ENCODE measurements at regions not wholly inside any gene's neighbourhood (a gene's known extent, or its start where the extent isn't known, plus 50 kb on each side); places are given as distances from the start of the nearest gene placed in this dataset.

- Mint-ChIP-seq H3K36me3 (ENCODE audit: low read depth) (no peaks in the 10 kb centered on the region), H3K9me3 (no peaks in the 10 kb centered on the region)
Observed at GRCh38 chr2:21866316-21866715, 742.5 kb downstream of the TDRD15 start.

DNA sequence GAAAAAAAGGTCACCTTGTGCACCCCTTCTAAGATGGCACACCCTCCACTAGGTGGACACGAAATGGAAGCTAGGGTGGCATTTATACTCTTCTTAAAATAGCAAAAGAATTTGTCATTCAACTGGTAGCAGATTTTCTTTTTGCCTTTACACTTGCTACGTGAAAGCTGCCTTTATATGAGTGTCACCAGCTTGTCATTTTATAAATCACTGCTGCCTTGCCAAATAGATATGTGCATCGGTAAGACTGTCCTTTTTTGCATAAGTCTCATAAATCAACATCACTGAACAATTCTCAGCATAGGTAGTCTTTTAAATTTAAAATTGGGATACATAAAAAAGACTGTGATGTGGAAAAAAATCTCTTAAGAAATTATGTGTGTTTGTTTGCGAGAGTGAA, 764.1 kb downstream of the TDRD15 start:
- TF ChIP-seq, protein P1, sequence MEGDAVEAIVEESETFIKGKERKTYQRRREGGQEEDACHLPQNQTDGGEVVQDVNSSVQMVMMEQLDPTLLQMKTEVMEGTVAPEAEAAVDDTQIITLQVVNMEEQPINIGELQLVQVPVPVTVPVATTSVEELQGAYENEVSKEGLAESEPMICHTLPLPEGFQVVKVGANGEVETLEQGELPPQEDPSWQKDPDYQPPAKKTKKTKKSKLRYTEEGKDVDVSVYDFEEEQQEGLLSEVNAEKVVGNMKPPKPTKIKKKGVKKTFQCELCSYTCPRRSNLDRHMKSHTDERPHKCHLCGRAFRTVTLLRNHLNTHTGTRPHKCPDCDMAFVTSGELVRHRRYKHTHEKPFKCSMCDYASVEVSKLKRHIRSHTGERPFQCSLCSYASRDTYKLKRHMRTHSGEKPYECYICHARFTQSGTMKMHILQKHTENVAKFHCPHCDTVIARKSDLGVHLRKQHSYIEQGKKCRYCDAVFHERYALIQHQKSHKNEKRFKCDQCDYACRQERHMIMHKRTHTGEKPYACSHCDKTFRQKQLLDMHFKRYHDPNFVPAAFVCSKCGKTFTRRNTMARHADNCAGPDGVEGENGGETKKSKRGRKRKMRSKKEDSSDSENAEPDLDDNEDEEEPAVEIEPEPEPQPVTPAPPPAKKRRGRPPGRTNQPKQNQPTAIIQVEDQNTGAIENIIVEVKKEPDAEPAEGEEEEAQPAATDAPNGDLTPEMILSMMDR (conservative IDR thresholded peaks at IDR 0.05), result no peak
- H3K36me3 Mint-ChIP-seq (ENCODE audit: low read depth), result no peaks in the 10 kb centered on the region
- peaks cover 15% of the 10 kb centered on the region for H3K4me1 Mint-ChIP-seq
- no peak overlapping the region for H3K27ac Mint-ChIP-seq (ENCODE audit: unreplicated experiment)
- H3K9me3 Mint-ChIP-seq, result no peaks in the 10 kb centered on the region
- peaks cover 5% of the 10 kb centered on the region for H3K27me3 Mint-ChIP-seq (ENCODE audit: low read depth)
- DNase-seq (ENCODE audit: low read depth, low spot score), result no peak
- H3K4me3 Mint-ChIP-seq, result no peak overlapping the region

More at GRCh38 chr2:21866316-21866715, 742.5 kb downstream of the TDRD15 start:
- DNase-seq (ENCODE audit: low read depth, low spot score), result no peak
- TF ChIP-seq, protein P1 (conservative IDR thresholded peaks at IDR 0.05), result no peak
- H3K27me3 Mint-ChIP-seq (ENCODE audit: low read depth), result peaks cover 2% of the 10 kb centered on the region
- H3K27ac Mint-ChIP-seq (ENCODE audit: unreplicated experiment), result no peak overlapping the region
- no peaks in the 10 kb centered on the region for H3K4me1 Mint-ChIP-seq
- no peak overlapping the region for H3K4me3 Mint-ChIP-seq

GRCh38 chr2:21890041-21890440, 766.3 kb downstream of the TDRD15 start:
- peaks cover 1% of the 10 kb centered on the region for H3K27me3 Mint-ChIP-seq (ENCODE audit: low read depth)
- H3K36me3 Mint-ChIP-seq (ENCODE audit: low read depth), result no peaks in the 10 kb centered on the region
- DNase-seq (ENCODE audit: low read depth, low spot score), result no peak
- H3K27ac Mint-ChIP-seq (ENCODE audit: unreplicated experiment), result no peak overlapping the region
- TF ChIP-seq, protein P1 (conservative IDR thresholded peaks at IDR 0.05), result no peak
- no peak overlapping the region for H3K4me3 Mint-ChIP-seq
- H3K9me3 Mint-ChIP-seq, result no peaks in the 10 kb centered on the region
- H3K4me1 Mint-ChIP-seq, result peaks cover 15% of the 10 kb centered on the region

DNA sequence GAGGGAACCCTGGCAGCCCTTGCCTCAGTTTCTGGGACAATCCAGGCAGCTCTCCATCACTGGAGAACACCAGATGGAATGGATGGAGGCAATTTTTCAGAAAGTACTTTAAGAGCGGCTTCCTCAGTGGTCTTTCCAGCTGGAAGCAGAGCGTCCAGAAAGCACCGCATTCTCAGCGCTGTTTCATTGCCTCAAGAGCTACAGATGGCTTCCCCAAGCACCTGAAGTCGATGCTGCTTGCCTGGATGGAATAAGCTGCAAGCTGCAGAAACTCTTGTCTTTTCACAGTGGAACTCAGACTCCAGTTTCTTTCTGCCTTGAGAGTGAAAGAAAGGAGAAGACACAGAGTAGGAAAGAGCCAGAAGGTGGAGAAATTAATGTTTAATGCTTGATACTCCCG, 766.9 kb downstream of the TDRD15 start:
- Mint-ChIP-seq H3K27ac (ENCODE audit: unreplicated experiment) (no peak overlapping the region), H3K27me3 (ENCODE audit: low read depth) (no peaks in the 10 kb centered on the region), H3K9me3 (no peaks in the 10 kb centered on the region), H3K36me3 (ENCODE audit: low read depth) (no peaks in the 10 kb centered on the region), H3K4me1 (peaks cover 15% of the 10 kb centered on the region), H3K4me3 (no peak overlapping the region)
- no peak for DNase-seq (ENCODE audit: low read depth, low spot score)
- TF ChIP-seq, protein P1 (conservative IDR thresholded peaks at IDR 0.05), result no peak

DNA sequence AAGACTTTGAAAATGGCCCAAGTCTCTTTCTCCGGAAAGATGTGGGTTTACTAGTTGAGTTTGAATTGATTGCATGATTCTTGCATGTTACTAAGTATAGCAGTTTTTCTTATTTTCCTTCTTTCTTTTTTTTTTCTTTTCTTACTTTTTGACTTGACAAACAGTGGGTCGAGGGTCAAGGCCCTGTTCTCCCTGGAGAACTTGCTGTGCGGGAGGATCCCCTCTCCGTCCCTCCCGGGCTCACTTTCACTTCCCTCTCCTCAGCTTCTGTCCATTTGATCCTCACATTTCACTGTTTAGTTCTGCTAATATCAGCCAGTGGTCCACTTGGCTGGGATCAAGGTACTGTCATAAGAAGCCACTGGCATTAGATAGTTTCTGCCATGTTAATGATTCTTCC, 767.4 kb downstream of the TDRD15 start:
- H3K4me1 Mint-ChIP-seq, result peaks cover 15% of the 10 kb centered on the region
- TF ChIP-seq, protein P1 (conservative IDR thresholded peaks at IDR 0.05), result no peak
- no peaks in the 10 kb centered on the region for H3K27me3 Mint-ChIP-seq (ENCODE audit: low read depth)
- peak overlapping the region; percentile 64 for H3K27ac Mint-ChIP-seq (ENCODE audit: unreplicated experiment)
- no peaks in the 10 kb centered on the region for H3K36me3 Mint-ChIP-seq (ENCODE audit: low read depth)
- no peaks in the 10 kb centered on the region for H3K9me3 Mint-ChIP-seq
- no peak overlapping the region for H3K4me3 Mint-ChIP-seq
- no peak for DNase-seq (ENCODE audit: low read depth, low spot score)

DNA sequence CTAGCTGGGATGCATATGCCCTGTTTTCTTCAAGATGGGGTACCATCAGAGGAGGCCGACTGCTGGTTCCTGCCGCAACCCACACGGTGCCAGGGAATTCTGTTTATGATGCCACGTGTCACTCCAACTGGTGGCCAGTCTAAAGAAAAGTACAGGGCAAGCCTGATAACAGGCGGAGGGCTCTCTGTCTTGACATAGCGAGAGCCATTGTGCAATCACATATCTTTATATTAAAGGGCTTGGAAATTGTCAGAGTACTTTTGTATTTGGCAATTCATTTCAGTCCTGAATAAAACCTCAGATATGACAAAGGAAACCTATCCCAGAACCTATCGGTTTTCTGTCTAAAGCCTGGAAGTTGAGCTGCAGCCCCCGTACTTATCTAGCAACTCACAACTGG, 768.4 kb downstream of the TDRD15 start:
- Mint-ChIP-seq H3K4me3 (no peak overlapping the region), H3K4me1 (peaks cover 15% of the 10 kb centered on the region), H3K36me3 (ENCODE audit: low read depth) (no peaks in the 10 kb centered on the region), H3K9me3 (no peaks in the 10 kb centered on the region), H3K27ac (ENCODE audit: unreplicated experiment) (no peak overlapping the region), H3K27me3 (ENCODE audit: low read depth) (no peaks in the 10 kb centered on the region)
- no peak for DNase-seq (ENCODE audit: low read depth, low spot score)
- TF ChIP-seq, protein P1 (conservative IDR thresholded peaks at IDR 0.05), result no peak

Data from neural crest cell (in vitro differentiated cells).